ENCODE measurements at regions not wholly inside any gene's neighbourhood (a gene's known extent, or its start where the extent isn't known, plus 50 kb on each side); places are given as distances from the start of the nearest gene placed in this dataset.

- no peak for TF ChIP-seq CTCF (IDR thresholded peaks at IDR 0.05)
- no peak for TF ChIP-seq POLR2A (IDR thresholded peaks at IDR 0.05)
- TF ChIP-seq POLR2AphosphoS5 (IDR thresholded peaks at IDR 0.05; ENCODE audit: insufficient read depth in 1 of 2, low read depth in 1 of 2), result no peak
These were observed 102.7 kb downstream of the CDCA7 start for GRCh38 chr2:173457366-173457765.

Data from vagina (tissue), 2 donors.